Stomach (tissue), 8 donors: ENCODE measurements at regions not wholly inside any gene's neighbourhood (a gene's known extent, or its start where the extent isn't known, plus 50 kb on each side); places are given as distances from the start of the nearest gene placed in this dataset.

Experiments used
- DNase-seq, 2 donors: peaks; one replicate each; pipeline versions ENCODE4 v3.0.0 to v3.0.0-alpha.2; 2013 to 2019
- H3K27ac ChIP-seq, 5 donors: fragments of 200-600 bp in 4 of 5; sonication (generic) in 4 of 5; one replicate each; pipeline ENCODE4 v1.5.1; 2013 to 2019; ENCODE audit warnings: mild to moderate bottlenecking in 1 of 5, moderate library complexity in 1 of 5
- H3K27me3 ChIP-seq, 3 donors: fragments of 200-600 bp; sonication (generic); one replicate each; pipeline ENCODE4 v1.5.1; 2017 to 2019; ENCODE audit warnings: mixed run types in 1 of 3
- H3K36me3 ChIP-seq, 4 donors: fragments of 200-600 bp; sonication (generic); 1 replicate in 3 of 4; 2 replicates in 1 of 4; pipeline ENCODE4 v1.5.1; 2016 to 2019
- H3K4me1 ChIP-seq, 4 donors: fragments of 200-600 bp; sonication (generic); one replicate each; pipeline ENCODE4 v1.5.1; 2016 to 2019
- H3K4me3 ChIP-seq, 4 donors: fragments of 200-600 bp; sonication (generic) in 3 of 4; one replicate each; pipeline ENCODE4 v1.5.1; 2016 to 2019; ENCODE audit warnings: mild to moderate bottlenecking in 1 of 4
- H3K9me3 ChIP-seq, 4 donors: fragments of 200-600 bp; sonication (generic); one replicate each; pipeline ENCODE4 v1.5.1; 2016 to 2019
- CTCF ChIP-seq, 7 experiments: fragments of 450-650 bp in 4 of 7; fragments of 200-600 bp in 3 of 7; sonication (generic) in 3 of 7; IDR thresholded peaks; one replicate each; pipeline ENCODE4 v1.5.1; 2016 to 2019; ENCODE audit warnings: antibody characterized with exemption in 7 of 7, control low read depth in 2 of 7, mild to moderate bottlenecking in 1 of 7
- EP300 ChIP-seq: sonication (generic); formaldehyde crosslinking; IDR thresholded peaks from one replicate; pipeline ENCODE4 v1.6.1; 2017; ENCODE audit warnings: antibody characterized with exemption
- POLR2A ChIP-seq, 4 donors: fragments of 450-650 bp; IDR thresholded peaks; one replicate each; pipeline ENCODE4 v1.6.1; 2016; ENCODE audit warnings: antibody characterized with exemption in 4 of 4, control low read depth in 2 of 4, mild to moderate bottlenecking in 1 of 4, moderate library complexity in 1 of 4
- POLR2AphosphoS5 ChIP-seq, 3 donors: sonication (generic); formaldehyde crosslinking; IDR thresholded peaks; one replicate each; pipeline ENCODE4 v1.6.1; 2016; ENCODE audit warnings: antibody characterized with exemption in 3 of 3
- WGBS, 5 donors: extraction: QIAGEN DNeasy Blood & Tissue Kit in 3 of 5; methylation state at CpG; one replicate each; pipeline versions ENCODE4 v1.1.5 to v1.1.7; 2013 to 2018; 5-methylcytosine and 5-hydroxymethylcytosine counted together
- intact Hi-C: fragments of 100-400 bp; cut with DNase I; formaldehyde crosslinking; loops from one replicate; pipeline ENCODE4 v1.15.1; 2023; ENCODE audit warnings: low total_unique reads
- donor health status: healthy with polysubstance abuse.
- donor health status: Bipolar disorder and iron deficiency.
- donor health status: healthy.

GRCh38 chr11:29281271-29281777 is 735.5 kb downstream of the KCNA4 start:
- Histone ChIP-seq H3K27me3 (no peaks in the 10 kb centered on the region), H3K36me3 (no peaks in the 10 kb centered on the region), H3K27ac (no peak overlapping the region), H3K4me1 (no peaks in the 10 kb centered on the region), H3K4me3 (no peak overlapping the region), H3K9me3 (no peaks in the 10 kb centered on the region)
- WGBS, 5 donors, result 50 to 74% (median 66%) methylated on average over 3 of the region's 3 CpGs
- TF ChIP-seq CTCF (IDR thresholded peaks at IDR 0.05), result no peak
- TF ChIP-seq POLR2AphosphoS5 (IDR thresholded peaks at IDR 0.05), result no peak
- no peak for TF ChIP-seq EP300
- intact Hi-C loops, result no loop called here
- DNase-seq, result no peak

GRCh38 chr11:29280452-29280851 is 736.4 kb downstream of the KCNA4 start:
- no peaks in the 10 kb centered on the region for H3K36me3 ChIP-seq
- intact Hi-C loops, result no loop called here
- H3K4me1 ChIP-seq, result no peaks in the 10 kb centered on the region
- no peaks in the 10 kb centered on the region for H3K27me3 ChIP-seq
- no peak overlapping the region for H3K4me3 ChIP-seq
- WGBS, 5 donors, result 68 to 77% (median 76%) methylated on average over 2 of the region's 2 CpGs
- no peak overlapping the region for H3K27ac ChIP-seq
- TF ChIP-seq POLR2AphosphoS5 (IDR thresholded peaks at IDR 0.05), result no peak
- TF ChIP-seq CTCF (IDR thresholded peaks at IDR 0.05), result no peak
- no peak for TF ChIP-seq POLR2A (IDR thresholded peaks at IDR 0.05)
- TF ChIP-seq EP300, result no peak
- no peak for DNase-seq
- H3K9me3 ChIP-seq, result no peaks in the 10 kb centered on the region

DNA sequence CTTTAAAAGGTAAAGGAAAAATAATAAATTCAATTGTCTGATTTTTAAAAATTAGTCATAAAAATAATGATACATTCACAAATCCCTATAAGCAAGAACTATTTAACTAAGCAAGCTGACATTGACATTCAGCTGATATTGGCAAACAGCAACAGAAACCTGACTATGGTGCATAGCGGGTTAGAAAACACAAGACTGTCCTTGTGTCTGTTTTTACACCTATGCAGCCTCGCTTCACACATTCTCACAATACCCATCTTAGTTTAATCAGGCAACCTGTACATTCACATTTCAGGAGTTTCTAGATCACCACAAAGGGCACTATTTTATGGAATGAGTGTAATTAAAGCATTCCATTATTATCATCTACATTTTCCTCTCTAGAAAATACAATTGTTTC is 737.1 kb downstream of the KCNA4 start:
- H3K4me1 ChIP-seq, result no peaks in the 10 kb centered on the region
- H3K27me3 ChIP-seq, result no peaks in the 10 kb centered on the region
- intact Hi-C loops, result no loop called here
- WGBS, 5 donors, result 78 to 90% (median 84%) methylated on average over 2 of the region's 2 CpGs
- no peak for DNase-seq
- no peaks in the 10 kb centered on the region for H3K9me3 ChIP-seq
- H3K4me3 ChIP-seq, result no peak overlapping the region
- no peak overlapping the region for H3K27ac ChIP-seq
- H3K36me3 ChIP-seq, result no peaks in the 10 kb centered on the region
- TF ChIP-seq EP300 (no peak), POLR2AphosphoS5 (IDR thresholded peaks at IDR 0.05) (no peak), POLR2A (IDR thresholded peaks at IDR 0.05) (no peak)

DNA sequence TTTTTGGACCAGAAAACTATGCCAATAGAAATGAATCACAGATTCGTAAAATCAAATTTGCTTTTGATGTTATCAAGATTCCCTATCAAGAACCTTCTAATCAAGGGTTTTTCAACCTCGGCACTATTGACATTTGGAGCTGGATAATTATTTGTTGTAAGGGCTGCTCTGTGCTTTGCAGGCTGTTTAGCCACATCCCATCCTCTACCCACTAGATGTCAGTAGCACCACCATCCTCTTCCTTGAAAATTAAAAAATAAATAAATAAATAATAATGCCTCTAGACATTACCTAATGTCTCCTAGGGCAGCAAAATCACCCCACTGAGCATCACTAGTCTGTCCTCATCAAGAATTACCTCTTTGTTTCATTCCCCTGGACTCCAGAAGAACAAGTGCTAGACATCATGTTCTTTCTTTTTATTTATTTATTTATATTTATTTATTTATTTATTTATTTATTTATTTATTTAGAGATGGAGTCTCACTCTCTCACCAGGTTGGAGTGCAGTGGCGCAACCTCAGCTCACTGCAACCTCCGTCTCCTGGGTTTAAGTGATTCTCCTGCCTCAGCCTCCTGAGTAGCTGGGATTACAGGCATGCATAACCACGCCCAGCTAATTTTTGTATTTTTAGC is 744.7 kb downstream of the KCNA4 start:
- no peak for TF ChIP-seq CTCF (IDR thresholded peaks at IDR 0.05)
- no peak for TF ChIP-seq POLR2AphosphoS5 (IDR thresholded peaks at IDR 0.05)
- no peak for TF ChIP-seq EP300
- no peak for TF ChIP-seq POLR2A (IDR thresholded peaks at IDR 0.05)
- Histone ChIP-seq H3K9me3 (no peaks in the 10 kb centered on the region), H3K27ac (no peak overlapping the region), H3K4me3 (no peak overlapping the region), H3K4me1 (no peaks in the 10 kb centered on the region), H3K36me3 (no peaks in the 10 kb centered on the region), H3K27me3 (no peaks in the 10 kb centered on the region)
- no peak for DNase-seq
- 63 to 75% (median 70%) methylated on average over 5 of the region's 5 CpGs for WGBS, 5 donors
- intact Hi-C loops, result no loop called here

DNA sequence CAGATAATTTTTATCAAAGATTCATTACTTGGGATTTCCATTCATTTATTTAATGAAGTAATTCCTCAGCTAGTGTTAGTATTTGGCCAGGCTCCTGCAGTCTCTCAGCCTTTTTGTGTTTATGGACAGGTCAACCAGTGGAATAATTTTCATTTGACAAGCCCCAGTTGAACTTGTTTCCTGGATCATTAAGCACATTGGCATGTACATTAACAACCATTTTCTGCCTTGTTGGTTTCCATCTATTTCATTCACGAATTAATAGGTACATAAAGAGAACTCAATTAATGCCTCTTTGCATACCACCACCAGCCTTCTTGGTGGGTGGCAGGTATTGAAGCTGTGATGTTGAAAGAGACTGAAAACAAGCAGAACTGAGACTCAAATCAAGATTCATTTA is 745.2 kb downstream of the KCNA4 start:
- WGBS, 5 donors, result 9 to 31% (median 22%) methylated on average over 1 of the region's 1 CpG
- no peak overlapping the region for H3K27ac ChIP-seq
- H3K4me1 ChIP-seq, result no peaks in the 10 kb centered on the region
- H3K4me3 ChIP-seq, result no peak overlapping the region
- intact Hi-C loops, result no loop called here
- H3K27me3 ChIP-seq, result no peaks in the 10 kb centered on the region
- TF ChIP-seq POLR2AphosphoS5 (IDR thresholded peaks at IDR 0.05) (no peak), EP300 (no peak), POLR2A (IDR thresholded peaks at IDR 0.05) (no peak), CTCF (IDR thresholded peaks at IDR 0.05) (no peak)
- no peaks in the 10 kb centered on the region for H3K9me3 ChIP-seq
- no peaks in the 10 kb centered on the region for H3K36me3 ChIP-seq
- peak in 1 of 2 donors; percentile 3 for DNase-seq
